HG03575 (cell line): ENCODE measurements at regions not wholly inside any gene's neighbourhood (a gene's known extent, or its start where the extent isn't known, plus 50 kb on each side); places are given as distances from the start of the nearest gene placed in this dataset.

ENCODE experiments used
- ATAC-seq: cut with Tn5 transposase; IDR thresholded peaks from one replicate; pipeline ENCODE4 v1.9.1; 2021; ENCODE audit not compliant: unreplicated experiment, insufficient number of reproducible peaks, low FRiP score; ENCODE audit errors: extremely low read depth

GRCh38 chr4:19372390-19372789 is 879.3 kb upstream of the SLIT2 start:
- ATAC-seq, result no peak

DNA sequence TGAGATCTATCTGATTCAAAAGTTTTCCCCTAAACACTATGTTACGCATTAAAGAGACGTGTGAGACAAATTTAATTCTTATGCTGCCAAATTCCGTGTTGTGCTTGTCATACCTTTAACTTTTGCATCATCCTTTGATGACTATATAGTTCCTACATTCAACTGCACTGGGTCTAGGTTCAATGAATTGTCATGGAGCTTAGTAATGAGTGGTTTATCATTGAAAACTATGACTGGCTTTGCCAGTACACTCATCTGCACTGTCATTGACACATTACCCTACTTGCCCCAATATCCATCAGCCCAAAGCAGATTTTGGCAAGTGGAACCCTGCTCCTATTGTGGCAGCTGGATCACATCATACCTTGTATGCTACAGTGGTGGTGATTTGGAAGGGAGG is 882.9 kb upstream of the SLIT2 start:
- ATAC-seq, result no peak

GRCh38 chr4:19366916-19367315 is 884.8 kb upstream of the SLIT2 start:
- no peak for ATAC-seq

DNA sequence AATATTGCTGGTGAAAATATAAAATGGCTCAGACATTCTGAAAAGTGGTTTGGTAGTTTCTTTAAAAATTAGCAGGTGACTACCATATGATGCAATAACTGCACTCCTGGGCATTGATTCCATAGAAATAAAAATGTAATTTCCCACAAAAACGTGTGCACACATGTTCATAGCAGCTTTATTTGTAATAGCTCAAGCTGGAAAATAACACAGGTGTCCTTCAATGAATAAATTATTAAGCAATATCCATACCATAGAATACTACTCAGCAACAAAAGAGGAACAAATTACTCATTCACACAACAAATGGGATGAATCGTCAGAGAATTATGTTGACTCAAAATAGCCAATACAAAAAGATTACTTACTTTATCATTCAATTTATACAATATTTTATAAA is 893.7 kb upstream of the SLIT2 start:
- no peak for ATAC-seq

- no peak for ATAC-seq
Observed at GRCh38 chr4:19349416-19349815, 902.3 kb upstream of the SLIT2 start.

- no peak for ATAC-seq
Observed at GRCh38 chr4:19348746-19349145, 903.0 kb upstream of the SLIT2 start.

DNA sequence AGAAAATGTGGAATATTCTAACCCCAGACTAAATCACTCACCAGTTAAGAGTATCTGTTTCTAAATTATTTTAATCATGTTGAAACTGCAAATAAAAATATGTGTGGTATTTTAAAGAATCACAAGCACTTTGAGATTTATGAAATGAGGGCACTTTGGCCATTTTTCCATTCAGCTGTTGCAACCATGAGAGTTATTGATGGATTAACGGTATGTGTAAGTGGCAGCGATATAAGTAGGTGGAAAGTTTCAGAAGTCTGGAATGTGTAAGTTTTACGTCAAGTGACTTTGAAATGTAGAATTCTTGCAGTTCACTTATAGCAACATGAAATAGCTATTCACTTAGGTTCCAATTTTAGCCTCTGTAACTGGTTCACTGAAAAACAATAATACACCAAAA is 905.1 kb upstream of the SLIT2 start:
- ATAC-seq, result no peak

DNA sequence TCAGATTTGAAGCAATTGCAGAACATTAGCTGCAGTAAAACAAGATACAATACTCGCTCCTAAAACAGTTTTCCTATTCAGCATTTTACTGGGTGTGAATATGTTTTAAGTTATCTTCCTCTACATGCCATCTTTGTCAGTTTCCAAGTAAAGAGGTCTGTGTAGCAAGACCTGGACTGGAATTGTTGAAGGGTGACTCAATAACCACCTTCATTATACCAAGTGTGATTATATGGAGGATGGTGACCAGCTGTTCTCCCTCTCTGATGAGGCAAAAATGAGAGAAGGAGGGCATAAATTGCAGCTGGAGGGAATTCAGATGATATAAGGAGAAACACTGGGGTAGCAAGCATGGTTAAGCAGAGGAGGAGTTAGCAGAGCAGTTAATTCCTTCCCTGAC is 922.1 kb upstream of the SLIT2 start:
- ATAC-seq, result no peak

DNA sequence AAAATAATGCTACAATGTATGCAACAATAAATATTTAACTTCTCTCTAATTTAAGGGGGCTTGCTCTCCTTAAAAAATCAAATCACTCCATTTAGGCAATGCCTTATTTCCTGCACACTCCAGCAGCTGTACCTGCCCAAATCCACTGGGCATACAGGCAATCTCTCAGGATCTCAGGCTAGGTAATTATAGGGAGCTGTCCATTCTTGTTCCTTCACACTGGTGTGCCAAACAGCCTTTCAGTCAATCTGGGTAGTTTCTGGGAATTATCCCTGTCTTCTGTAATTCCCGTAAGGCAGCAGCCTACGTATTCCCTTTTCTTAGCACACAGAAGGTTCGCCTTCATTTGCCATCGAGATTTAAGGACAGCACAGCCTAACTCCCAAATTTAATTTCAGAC is 922.6 kb upstream of the SLIT2 start:
- ATAC-seq, result no peak

GRCh38 chr4:19327364-19327763 is 924.3 kb upstream of the SLIT2 start:
- ATAC-seq, result no peak

DNA sequence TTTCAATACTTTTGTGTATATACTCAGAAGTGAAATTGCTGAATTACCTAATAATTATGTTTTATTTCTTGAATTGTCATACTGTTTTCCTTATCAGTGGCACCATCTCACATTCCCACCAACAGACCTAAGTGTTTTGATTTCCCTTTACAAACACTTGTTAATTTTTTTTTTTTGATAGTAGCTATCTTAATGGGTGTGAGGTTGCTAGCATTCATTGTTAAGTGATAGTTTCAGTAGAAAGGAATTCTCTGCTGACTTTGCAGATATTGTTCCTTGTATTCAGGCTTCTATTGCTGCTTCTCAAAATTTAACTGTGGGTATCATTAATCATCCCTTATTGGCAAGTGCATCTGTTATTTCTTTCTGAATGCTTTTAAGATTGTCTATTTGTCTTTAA is 927.5 kb upstream of the SLIT2 start:
- ATAC-seq, result no peak

DNA sequence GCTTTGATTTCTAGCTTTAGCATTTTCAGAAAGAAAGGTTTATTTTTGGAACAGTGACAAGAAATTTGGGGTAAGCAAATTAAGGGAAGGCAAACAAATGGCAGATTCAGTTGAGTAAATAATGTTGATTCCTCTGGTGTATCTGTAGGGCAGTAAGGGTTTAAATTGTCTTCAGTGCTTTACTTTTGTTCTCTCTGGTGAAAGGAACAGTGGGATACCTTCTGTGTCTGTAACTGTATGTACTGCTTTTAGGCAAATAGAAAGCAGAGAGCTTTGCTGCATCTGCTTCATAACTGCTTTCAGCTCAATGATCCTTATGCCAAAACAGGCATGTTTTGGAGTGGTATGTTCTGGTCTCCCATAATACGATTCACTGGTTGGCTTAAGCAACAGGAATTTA is 932.1 kb upstream of the SLIT2 start:
- ATAC-seq, result no peak

- ATAC-seq, result no peak
Observed at GRCh38 chr4:19317377-19317776, 934.3 kb upstream of the SLIT2 start.

GRCh38 chr4:19314116-19314515 is 937.6 kb upstream of the SLIT2 start:
- no peak for ATAC-seq

GRCh38 chr4:19309378-19309777 is 942.3 kb upstream of the SLIT2 start:
- no peak for ATAC-seq

GRCh38 chr4:19304028-19304427 is 947.7 kb upstream of the SLIT2 start:
- no peak for ATAC-seq

DNA sequence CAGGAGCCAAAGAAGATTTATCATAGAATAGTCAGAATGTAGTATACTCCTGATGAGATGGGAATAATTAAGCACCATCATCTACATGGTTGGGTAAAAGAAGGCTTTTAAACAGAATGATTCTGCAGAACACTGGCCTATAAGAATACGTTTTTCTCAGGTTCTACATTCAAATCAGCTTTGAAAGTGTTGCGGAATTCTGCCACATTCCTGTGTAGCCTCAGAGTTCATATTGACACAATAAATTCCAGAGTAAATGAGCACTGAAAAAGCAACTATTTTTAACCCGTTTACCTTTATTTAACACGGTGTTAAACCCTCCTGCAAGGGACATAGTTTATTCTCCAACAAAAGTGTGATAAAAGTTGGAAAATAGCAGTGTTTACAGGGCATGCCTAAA is 950.2 kb upstream of the SLIT2 start:
- ATAC-seq, result no peak

DNA sequence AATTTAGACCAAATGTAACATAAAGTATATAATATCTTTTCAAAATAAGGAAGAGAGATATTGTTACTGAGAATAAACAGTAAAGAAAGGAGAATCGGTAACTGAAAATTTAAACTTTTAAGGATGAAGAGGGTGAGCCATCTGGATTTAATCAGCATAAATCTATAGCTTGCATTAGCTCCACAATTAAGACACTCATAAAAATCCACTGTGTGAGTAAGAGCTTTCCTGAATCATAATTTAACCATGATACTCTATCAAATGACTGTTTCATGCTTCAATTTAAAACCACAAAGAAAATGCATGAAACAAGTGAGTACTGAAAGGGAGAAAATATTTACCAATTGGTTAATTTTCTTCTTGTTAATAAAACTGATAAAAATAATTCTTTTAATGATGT is 951.5 kb upstream of the SLIT2 start:
- no peak for ATAC-seq

GRCh38 chr4:19298998-19299397 is 952.7 kb upstream of the SLIT2 start:
- no peak for ATAC-seq

- no peak for ATAC-seq
Observed at GRCh38 chr4:19293781-19294180, 957.9 kb upstream of the SLIT2 start.

- no peak for ATAC-seq
Observed at GRCh38 chr4:19293080-19293479, 958.6 kb upstream of the SLIT2 start.

- ATAC-seq, result no peak
Observed at GRCh38 chr4:19286924-19287323, 964.8 kb upstream of the SLIT2 start.
